GM19324 (cell line): ENCODE measurements at regions not wholly inside any gene's neighbourhood (a gene's known extent, or its start where the extent isn't known, plus 50 kb on each side); places are given as distances from the start of the nearest gene placed in this dataset.
"Not testable (repeated sequence)": the region's sequence is repeated elsewhere in the genome, so short reads cannot be mapped to it uniquely, and the experiment has no call there.

ENCODE experiments used
- ATAC-seq: cut with Tn5 transposase; IDR thresholded peaks from one replicate; pipeline ENCODE4 v1.9.1; 2021; ENCODE audit warnings: mild to moderate bottlenecking, moderate library complexity; ENCODE audit not compliant: unreplicated experiment, low FRiP score

DNA sequence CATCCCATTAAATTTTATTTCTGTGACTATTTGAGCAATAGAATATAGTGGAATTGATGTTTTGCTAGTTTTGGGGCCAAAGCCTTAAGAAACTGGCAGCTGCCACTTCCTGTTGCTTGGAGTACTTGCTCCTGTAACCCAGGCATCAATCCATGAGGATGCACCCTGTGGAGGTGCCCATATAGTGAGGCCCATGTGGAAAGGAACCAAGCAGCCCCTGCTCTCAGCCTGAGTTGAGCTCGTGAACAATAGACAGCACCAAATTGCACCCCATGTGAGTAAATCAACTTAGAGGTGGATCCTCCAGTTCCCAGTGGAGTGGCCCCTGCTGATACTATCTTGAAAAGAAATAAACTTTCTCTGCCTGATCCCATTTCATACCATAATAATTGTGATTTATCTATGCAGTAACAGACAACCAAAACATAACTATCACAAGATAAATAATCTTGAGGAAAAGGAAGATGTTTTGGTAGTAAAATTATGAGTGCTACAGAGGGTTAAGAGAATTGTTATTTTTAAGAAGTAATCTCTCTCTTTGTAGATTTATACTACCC is 481.9 kb downstream of the TBC1D32 start:
- ATAC-seq = no peak

DNA sequence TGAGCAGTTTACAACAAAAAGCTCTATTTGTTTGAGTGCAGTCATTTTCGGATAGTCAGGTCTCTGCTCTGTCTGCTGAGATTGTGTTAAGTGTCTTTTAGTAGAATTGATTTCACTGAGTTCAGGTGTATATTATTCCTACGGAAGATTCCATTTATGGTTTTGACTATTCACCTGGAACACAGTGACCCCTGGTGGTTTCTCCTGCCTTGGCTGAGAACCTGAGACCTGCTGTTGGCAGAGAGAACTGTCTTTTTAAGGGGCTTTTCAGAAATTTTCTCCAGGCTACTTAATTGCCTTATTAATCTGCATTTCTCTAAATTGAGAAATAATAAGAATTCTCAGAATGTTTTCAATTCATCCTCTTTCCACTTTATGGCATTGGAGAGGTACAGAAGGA is 508.0 kb downstream of the TBC1D32 start:
- ATAC-seq = no peak

DNA sequence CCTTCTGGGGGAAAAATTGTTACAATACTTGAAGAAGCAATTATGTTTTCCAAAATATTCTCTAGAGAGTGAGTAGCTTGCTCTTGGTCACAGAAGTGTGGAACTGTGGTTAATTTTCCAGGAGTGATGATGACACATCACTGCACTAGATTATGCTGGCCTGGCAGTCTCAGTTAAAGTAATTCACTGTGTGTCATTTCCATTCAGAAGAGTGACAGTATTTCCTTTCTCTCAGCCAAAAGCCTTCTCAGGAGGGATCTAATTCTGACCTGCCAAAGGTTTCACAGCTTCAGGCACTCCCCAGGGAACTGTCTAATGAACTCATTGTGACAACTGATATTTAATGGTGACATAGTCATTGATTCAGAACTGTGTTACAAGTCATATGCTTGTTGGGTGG is 517.5 kb downstream of the TBC1D32 start:
- ATAC-seq = no peak

DNA sequence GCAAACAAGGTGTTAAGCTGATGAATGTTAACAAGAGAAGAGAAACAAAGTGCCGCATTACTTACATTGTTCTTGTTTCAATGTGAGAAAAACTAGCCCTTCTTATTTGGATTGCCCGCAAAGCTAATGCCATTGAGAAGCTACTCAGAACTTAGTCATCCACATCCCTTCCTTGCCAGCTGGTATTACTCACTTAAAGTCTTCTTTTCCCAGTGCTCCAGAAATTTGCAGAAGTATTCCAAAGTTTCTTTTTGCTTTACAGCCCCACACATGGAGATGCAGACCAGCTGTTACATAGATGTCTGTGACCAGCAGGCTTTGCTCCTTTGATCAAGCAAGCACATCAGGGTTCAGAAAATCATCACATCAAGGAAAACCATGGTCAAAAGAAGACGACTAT is 529.0 kb downstream of the TBC1D32 start:
- ATAC-seq = no peak

DNA sequence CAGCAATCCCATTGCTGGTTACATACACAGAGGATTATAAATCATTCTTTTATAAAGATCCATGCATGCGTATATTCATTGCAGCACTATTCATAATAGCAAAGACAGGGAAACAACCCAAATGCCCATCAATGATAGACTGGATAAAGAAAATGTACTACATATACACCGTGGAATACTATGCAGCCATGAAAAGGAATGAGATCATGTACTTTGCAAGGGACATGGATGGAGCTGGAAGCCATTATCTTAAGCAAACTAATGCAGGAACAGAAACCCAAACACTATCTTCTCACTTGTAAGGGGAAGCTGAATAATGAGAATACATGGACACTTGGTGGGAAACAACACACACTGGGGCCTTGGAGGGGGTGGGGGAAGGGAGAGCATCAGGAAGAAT is 529.7 kb downstream of the TBC1D32 start:
- ATAC-seq = no peak

DNA sequence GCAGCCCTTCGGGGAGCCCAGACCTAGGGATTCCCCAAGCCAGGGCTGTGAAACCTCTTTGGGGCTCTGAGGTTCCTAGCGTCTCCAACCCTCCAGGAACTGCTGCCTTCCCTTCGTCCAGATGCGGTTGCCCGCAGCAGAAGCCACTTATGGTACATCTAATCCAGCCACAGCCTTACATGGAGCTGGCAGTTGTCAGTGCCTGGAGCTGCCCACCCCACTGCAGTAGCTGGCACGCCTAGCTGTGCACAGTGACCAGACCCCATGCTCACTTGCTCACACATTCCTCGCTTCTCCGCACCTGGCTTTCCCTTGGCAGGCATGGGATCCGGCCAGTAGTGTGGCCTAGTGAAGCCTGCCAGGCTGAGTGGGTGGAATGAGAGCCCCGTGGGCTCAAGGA is 547.6 kb downstream of the TBC1D32 start:
- ATAC-seq = no peak

DNA sequence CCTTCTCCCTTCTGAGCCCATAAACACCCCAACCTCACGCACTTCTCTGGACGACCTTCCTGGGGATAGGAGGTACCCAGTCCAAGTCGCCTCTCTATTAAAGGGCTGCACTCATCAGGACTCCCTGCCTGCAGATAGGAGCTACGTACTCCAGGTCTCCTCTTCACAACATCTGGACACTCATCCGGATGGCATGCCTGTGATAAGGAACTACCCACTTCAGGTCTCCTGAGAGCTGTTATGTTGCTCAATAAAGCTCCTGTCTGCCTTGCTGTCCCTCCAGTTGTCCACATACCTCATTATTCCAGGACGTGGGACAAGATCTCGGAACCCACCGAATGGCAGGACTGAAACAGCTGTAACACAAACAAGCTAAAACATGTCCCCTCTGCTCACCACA is 548.0 kb downstream of the TBC1D32 start:
- ATAC-seq = no peak

DNA sequence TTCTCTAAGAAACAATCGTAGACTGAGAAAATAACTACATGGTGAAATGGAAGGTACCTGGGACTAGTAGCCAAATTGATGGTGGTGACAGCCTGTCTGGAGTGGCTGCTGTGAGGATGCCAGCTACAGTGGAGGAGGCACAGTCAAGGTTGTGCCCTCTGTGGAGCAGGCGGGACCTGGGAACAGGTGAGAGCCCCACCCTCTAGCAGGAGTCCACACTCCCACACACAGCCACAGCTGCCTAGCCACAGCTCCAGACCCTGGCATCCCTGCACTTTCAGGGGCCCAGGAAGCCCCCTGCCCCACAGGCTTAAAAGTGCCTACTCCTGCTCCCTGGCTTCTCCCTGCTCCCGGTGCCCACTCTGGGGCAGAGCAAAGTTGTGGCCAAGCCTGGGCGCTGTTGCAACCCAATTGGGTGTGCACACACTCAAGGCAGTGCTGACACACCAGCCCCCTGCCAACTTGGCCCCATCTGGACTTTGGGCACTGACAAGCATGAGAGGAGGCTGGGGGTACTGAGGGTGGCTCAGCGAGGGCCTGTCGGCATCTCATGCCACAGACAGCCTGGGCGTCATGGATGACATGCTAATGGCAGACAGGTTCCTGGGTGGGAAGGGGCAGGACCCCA is 548.7 kb downstream of the TBC1D32 start:
- ATAC-seq = no peak

DNA sequence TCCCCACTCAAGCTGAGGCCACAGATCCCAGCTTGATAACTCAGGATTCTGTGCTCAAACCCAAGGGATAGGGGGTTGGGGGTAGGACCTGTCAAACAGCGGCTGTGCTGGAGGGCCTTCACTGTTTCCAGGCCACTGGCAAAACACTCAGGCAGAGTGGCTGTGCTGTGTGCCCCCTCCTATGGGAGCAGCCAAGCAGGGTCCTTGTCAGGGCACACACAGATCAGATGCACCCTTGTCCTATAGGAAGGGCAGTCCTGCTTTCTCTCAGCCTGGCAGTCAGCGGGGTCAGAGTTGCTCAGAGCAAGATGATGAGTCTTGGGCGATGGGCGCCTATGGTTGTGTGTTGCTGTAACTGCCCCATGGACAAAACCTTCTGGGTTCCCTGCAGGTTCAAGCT is 554.8 kb downstream of the TBC1D32 start:
- no peak for ATAC-seq

DNA sequence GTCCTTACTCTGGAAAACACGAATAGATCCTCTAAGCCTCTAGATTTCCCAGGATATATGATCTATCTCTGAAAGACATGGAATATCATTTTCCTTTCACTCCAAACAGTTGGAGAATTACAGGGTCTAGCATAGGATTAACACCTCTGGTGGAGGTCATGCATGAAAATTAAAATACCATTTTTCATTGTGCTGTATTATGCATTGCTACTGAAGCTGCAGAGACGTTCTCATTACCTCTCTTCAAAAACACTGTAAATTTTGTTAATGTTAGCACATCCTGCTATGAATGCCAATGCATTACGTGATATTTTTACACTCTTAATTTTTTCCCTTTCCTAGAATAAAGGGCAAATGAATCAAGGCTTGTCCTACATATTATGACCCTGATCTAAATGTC is 558.6 kb downstream of the TBC1D32 start:
- ATAC-seq = no peak

DNA sequence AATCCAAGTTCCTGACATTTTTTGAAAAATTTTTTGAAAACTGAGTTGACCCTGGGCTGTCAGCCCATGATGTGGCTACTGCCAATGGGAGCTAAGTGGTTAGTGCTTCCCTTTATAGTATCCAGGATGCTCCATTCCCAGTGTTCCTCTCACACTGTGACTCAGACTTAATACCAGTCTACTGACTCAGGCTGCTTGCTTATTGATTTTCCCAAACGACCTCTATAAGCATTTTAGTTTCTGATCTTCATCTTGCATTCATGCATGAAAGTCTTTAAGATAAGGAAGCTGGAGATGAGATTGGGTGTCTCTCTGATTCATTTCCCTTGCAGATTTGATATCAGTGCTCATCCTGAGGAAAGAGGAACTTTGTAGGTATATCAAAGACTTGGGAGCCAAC is 560.0 kb downstream of the TBC1D32 start:
- no peak for ATAC-seq

DNA sequence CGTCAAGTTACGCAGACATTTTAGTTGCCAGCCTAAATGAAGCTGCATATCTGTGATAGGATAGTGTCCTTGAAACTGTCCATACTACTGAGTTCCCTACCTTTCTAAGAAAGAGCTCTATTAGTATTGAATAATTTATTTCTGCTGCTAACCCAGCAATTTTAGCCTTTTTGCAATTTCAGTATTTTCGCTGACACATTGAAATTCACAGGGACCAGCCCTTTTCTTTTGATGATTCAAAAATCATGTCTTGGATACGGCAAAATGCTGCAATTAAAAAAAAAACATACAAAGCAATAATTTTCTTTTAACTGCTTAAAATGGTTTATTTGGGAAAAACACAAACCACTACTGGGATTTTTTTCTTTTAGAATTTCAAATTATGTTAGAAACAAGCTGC is 563.3 kb downstream of the TBC1D32 start:
- no peak for ATAC-seq

DNA sequence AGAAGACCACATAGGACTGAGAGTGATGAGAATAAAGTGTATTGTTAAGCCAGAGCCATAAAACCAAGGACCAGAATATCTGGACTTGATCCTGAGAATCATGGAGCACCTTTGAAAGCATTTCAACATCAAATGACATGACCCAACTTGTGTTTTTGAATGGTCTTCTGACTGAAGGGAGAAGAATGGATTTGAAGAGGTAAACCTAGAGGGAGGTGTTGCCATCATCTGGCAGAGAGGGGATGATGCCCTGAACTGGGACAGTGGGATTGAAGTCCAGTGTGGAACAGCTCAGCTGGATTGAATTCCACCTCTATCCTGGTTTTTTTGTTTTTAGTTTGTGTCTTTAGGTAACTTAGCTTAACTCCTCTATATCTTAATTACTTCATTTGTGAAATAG is 570.0 kb downstream of the TBC1D32 start:
- no peak for ATAC-seq

DNA sequence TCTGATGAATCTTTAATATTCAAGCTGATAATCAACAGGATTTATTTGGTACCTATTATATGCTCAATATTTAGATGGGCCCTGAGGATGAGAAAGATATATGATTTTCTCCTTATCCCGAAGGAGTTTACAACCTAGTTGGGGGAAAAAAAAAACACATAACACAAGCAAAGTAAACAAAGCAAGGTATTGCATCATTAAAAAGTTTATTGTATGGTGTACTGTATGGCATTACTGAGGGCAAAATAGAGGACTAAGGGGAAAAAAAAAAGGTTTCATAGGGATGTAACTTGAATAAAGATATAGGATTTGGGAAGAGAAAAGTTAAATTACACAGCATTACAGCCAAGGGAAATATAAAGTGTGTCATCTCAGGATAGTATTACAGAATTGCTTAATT is 574.7 kb downstream of the TBC1D32 start:
- no peak for ATAC-seq

DNA sequence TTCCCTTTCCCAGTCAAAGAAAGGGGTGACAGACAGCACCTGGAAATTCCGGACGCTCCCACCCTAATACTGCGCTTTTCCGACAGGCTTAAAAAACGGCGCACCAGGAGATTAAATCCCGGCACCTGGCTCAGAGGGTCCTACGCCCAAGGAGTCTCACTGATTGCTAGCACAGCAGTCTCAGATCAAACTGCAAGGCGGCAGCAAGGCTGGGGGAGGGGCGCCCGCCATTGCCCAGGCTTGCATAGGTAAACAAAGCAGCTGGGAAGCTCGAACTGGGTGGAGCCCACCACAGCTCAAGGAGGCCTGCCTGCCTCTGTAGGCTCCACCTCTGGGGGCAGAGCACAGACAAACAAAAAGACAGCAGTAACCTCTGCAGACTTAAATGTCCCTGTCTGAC is 585.7 kb downstream of the TBC1D32 start:
- not testable (repeated sequence) for ATAC-seq

DNA sequence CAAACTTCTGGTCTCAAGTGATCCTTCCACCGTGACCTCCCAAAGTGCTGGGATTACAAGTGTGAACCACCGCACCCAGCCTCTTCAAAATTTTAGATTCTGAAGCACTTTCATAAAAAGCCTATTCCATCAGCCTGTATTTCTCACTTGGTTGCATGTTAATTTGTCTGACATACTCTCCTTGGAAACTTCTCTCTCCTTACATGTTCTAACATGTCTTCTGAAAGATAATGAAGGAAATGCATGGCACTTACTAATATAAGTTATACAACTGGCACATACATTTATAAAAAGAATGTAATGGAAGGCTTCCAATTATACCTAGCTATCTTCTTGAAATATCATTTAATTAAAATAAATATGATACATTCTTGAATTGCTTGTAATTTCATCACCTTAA is 597.5 kb downstream of the TBC1D32 start:
- no peak for ATAC-seq

DNA sequence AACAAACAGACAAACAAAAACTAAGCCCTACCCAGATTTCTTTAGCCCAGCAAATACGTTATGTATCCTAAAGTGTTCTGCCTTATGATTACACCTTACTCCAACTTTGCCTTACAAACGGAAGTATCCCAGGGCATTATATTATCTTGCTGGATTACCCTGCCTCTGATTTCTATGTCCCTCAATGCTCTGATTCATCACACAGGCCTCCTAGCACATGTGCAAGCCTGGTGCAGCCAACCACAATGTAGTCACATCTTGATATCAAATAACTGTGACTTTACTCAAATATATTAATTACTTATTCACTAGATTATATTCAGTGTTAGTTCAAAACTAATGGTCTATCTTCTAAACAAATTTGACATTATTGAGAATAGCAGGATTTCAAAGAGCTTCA is 598.6 kb downstream of the TBC1D32 start:
- no peak for ATAC-seq

DNA sequence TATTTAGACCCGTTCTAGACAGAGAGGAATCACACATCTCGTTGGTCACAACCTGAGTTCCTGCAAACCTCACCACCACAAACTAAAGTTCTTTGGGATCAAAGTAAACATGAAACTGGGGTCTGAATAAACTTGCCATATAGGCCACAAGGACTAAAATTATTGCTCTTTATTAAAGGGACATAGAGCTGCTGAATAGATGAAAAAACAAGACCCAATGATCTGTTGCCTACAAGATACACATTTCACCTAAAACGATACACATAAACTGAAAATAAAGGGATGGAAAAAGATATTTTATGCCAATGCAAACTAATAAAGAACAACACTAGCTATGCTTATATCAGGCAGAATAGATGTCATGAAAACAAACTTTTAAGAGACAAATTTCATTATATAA is 623.0 kb downstream of the TBC1D32 start:
- no peak for ATAC-seq

DNA sequence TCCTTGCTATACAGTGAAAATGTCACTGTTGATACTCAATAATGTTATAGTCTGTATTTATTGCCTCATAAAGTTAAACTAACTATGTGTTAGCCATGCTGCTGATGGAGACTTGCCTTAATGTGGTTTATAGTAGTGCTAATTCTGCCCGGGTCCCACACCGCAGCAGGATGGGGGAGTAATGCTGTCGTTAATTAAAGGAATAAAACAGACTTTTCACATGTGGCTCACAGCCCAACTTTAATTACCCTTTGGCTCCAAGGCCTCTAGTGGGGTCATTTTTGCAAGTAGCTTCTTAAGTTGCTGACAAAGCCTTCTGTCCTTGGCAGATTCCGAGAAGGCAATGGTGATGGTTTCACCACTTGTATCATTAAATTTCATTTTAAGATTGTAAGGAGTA is 634.3 kb downstream of the TBC1D32 start:
- ATAC-seq = no peak

DNA sequence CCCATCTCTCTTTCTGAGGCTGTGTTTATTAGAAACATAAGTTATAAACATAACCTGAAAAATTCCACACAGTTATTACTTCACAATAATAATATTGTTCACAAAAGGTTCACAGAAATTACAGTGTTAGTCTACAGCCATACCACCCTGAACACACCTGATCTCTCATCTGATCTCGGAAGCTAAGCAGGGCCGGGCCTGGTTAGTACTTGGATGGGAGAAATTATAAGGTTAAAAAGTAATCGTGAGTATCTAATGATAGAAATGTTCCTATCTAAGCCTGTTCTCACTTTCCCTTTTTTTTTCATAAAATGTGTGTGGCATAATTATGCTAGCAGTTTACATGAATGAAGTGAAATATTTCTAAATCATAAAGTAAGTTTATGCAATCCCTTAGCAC is 647.8 kb downstream of the TBC1D32 start:
- no peak for ATAC-seq

DNA sequence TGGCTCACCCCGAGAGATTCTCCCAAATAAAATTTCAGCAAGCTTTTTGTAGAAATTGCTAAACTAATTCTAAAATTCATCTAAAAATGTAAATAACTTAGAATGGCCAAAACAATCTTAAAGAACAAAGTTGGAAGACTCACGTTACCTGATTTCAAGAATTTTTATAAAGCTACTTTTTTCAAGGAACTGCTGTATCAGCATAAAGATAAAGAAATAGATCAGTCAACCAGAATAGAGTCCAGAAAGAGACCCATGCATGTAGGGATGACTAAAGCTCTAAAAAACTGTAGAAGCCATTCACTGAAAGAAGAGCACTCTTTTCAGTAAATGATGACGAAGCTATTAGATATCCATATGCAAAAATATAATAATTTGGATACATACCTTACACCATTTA is 652.1 kb downstream of the TBC1D32 start:
- no peak for ATAC-seq

DNA sequence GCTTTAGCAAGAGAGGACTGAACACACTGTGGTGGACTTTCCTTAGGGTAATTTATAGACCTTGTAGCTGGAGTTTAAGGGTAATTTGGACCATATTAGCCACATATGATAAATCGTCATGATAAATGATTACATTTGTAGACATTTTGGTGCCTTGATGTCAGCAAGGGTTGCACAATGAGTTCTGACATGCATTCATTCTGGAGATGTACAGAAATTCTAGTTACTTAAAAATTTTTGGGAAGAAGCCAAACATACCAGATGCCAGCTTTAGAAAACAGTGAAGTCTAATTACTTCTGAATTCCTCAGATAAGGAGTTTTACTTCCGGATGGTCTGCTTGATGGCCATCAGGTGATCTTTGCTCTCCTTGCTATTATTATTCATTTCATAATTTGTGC is 653.1 kb downstream of the TBC1D32 start:
- no peak for ATAC-seq

DNA sequence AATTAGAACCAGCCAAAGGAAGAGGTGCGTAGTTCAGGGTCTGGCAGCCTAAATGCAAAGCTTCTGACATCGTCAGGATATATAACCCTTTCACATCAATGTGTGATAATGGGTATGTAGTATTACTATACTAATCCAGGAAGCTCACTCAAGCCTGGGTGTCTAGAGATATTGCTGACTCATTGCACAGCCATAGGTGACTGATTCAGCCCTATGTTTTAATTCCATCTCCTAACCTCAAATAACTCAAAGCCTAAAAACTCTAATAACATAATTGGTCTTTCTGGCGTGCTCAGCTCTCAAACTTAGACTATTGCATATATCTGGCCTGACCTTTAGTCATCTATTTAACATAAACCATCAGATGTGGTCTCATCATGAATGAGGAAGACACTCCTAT is 658.4 kb downstream of the TBC1D32 start:
- ATAC-seq = no peak
